B cell (primary cell): ENCODE measurements at regions not wholly inside any gene's neighbourhood (a gene's known extent, or its start where the extent isn't known, plus 50 kb on each side); places are given as distances from the start of the nearest gene placed in this dataset.

Experiments used
- CTCF ChIP-seq: fragments of 200-600 bp; IDR thresholded peaks from one replicate; pipeline ENCODE4 v1.8.0; 2022; ENCODE audit warnings: antibody characterized with exemption, mild to moderate bottlenecking
- EZH2 ChIP-seq: IDR thresholded peaks from 2 replicates; pipeline ENCODE4 v1.6.1; 2012; ENCODE audit warnings: borderline replicate concordance, low read depth, mild to moderate bottlenecking, moderate library complexity, low read length; ENCODE audit not compliant: insufficient read depth, poor library complexity, severe bottlenecking

- TF ChIP-seq CTCF, result no peak
- no peak for TF ChIP-seq EZH2
Observed at GRCh38 chr11:122413677-122414076, 241.8 kb upstream of the UBASH3B start.
